Activated CD4-positive, alpha-beta T cell treated with anti-CD3 and anti-CD28 coated beads, Interleukin-10, Interleukin-2, amounts not matched to agents 100 ng/mL and 50 ng/mL, durations not matched to agents 16 hours and 8 hours (primary cell): ENCODE measurements at regions not wholly inside any gene's neighbourhood (a gene's known extent, or its start where the extent isn't known, plus 50 kb on each side); places are given as distances from the start of the nearest gene placed in this dataset.
"Not testable (repeated sequence)": the region's sequence is repeated elsewhere in the genome, so short reads cannot be mapped to it uniquely, and the experiment has no call there.

Experiments
- DNase-seq: peaks from one replicate; pipeline ENCODE4 v3.0.0-alpha.2; 2020

- no peak for DNase-seq
Measured at GRCh38 chr7:138169441-138169851, 93.2 kb downstream of the AKR1D1 start.

GRCh38 chr7:138170298-138170697 is 94.0 kb downstream of the AKR1D1 start:
- DNase-seq, result no peak

- peak; percentile 55 for DNase-seq
Measured at GRCh38 chr7:138170959-138171703, 94.9 kb downstream of the AKR1D1 start.

GRCh38 chr7:138173548-138173947 is 97.3 kb downstream of the AKR1D1 start:
- no peak for DNase-seq

GRCh38 chr7:138176060-138176459 is 99.8 kb downstream of the AKR1D1 start:
- no peak for DNase-seq

- DNase-seq, result no peak
Measured at GRCh38 chr7:138184191-138184590, 107.9 kb downstream of the AKR1D1 start.

GRCh38 chr7:138185132-138185908 is 109.1 kb downstream of the AKR1D1 start:
- DNase-seq, result no peak

GRCh38 chr7:138186951-138187351 is 110.7 kb downstream of the AKR1D1 start:
- DNase-seq, result no peak

GRCh38 chr7:138188290-138188858 is 112.1 kb downstream of the AKR1D1 start:
- DNase-seq, result no peak

- no peak for DNase-seq
Measured at GRCh38 chr7:138194567-138194966, 118.3 kb downstream of the AKR1D1 start.

GRCh38 chr7:138195151-138195571 is 118.9 kb downstream of the AKR1D1 start:
- DNase-seq, result no peak

- not testable (repeated sequence) for DNase-seq
Measured at GRCh38 chr7:138196503-138196946, 120.3 kb downstream of the AKR1D1 start.

GRCh38 chr7:138196971-138197896 is 121.0 kb downstream of the AKR1D1 start:
- DNase-seq, result no peak

- DNase-seq, result no peak
Measured at GRCh38 chr7:138204285-138204981, 128.2 kb downstream of the AKR1D1 start.

GRCh38 chr7:138204982-138205298 is 128.7 kb downstream of the AKR1D1 start:
- DNase-seq, result no peak

- DNase-seq, result no peak
Measured at GRCh38 chr7:138205614-138206150, 129.4 kb downstream of the AKR1D1 start.

GRCh38 chr7:138207555-138207971 is 131.3 kb downstream of the AKR1D1 start:
- DNase-seq, result no peak

- no peak for DNase-seq
Measured at GRCh38 chr7:138208142-138208570, 131.9 kb downstream of the AKR1D1 start.

- DNase-seq, result no peak
Measured at GRCh38 chr7:138208864-138209263, 132.6 kb downstream of the AKR1D1 start.

- DNase-seq, result no peak
Measured at GRCh38 chr7:138212314-138212713, 136.1 kb downstream of the AKR1D1 start.

- no peak for DNase-seq
Measured at GRCh38 chr7:138214926-138215325, 138.7 kb downstream of the AKR1D1 start.

GRCh38 chr7:138220321-138220720 is 144.1 kb downstream of the AKR1D1 start:
- DNase-seq, result not testable (repeated sequence)
